ENCODE measurements at regions not wholly inside any gene's neighbourhood (a gene's known extent, or its start where the extent isn't known, plus 50 kb on each side); places are given as distances from the start of the nearest gene placed in this dataset.
"Not testable (repeated sequence)": the region's sequence is repeated elsewhere in the genome, so short reads cannot be mapped to it uniquely, and the experiment has no call there.

DNA sequence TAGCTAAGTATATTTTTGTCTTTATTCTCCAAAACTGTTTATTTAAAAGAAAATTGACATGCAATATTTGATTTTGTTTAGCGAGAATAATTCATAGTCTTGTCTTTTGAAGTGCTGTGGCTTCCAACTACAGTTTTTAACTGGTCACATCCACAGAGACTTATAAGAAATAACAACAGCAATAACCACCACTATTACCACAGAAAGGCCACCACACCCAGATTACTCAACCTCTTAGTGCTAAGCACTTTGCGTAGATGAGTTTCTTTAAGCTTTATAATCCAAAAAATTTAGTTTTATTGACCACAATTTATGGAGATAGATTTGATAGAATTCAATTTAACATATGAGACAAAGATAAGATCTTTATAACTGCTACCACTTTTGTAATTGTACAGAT is 468.4 kb upstream of the UBE2E2 start:
- H3K4me3 ChIP-seq (ENCODE audit: low read length) = no peak overlapping the region
- DNase-seq (ENCODE audit: low read depth, low spot score) = no peak

GRCh38 chr3:22735373-22735772 is 467.8 kb upstream of the UBE2E2 start:
- H3K4me3 ChIP-seq (ENCODE audit: low read length) = no peak overlapping the region
- DNase-seq (ENCODE audit: low read depth, low spot score) = no peak

GRCh38 chr3:22743386-22743785 is 459.7 kb upstream of the UBE2E2 start:
- not testable (repeated sequence) for H3K4me3 ChIP-seq (ENCODE audit: low read length); DNase-seq (ENCODE audit: low read depth, low spot score)

- no peak for DNase-seq (ENCODE audit: low read depth, low spot score)
- H3K4me3 ChIP-seq (ENCODE audit: low read length) = no peak overlapping the region
These were observed 457.8 kb upstream of the UBE2E2 start for GRCh38 chr3:22745321-22745720.

GRCh38 chr3:22746221-22746620 is 456.9 kb upstream of the UBE2E2 start:
- DNase-seq (ENCODE audit: low read depth, low spot score) = no peak
- H3K4me3 ChIP-seq (ENCODE audit: low read length) = no peak overlapping the region

DNA sequence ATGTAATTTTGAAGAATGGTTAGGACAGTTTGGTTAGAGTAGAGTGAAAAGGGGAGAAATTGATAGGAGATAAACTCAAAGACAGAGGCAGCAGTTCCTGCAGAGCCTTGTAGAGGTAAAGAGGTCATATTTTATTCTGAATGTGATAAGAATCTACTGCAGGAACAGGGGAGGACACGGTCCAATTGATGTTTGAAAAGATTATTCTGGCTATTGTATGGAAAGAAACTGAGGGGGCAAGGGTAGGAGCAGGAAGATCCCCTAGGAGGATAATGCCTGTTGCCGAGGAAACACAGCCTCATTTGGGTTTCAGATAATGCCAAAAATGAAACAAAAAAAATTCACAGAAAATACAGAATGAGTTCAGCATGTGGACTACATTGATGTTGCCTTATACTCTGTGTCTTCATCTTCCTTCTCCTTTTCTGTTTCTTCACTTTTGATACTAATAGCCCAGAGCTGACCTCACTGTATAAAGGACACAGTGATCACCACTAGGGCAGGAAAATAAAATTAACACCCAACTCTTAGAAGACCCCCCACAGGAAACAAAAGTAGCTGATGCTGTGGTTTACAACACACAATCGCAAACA is 454.6 kb upstream of the UBE2E2 start:
- no peak overlapping the region for H3K4me3 ChIP-seq (ENCODE audit: low read length)
- DNase-seq (ENCODE audit: low read depth, low spot score) = no peak

- no peak overlapping the region for H3K4me3 ChIP-seq (ENCODE audit: low read length)
- DNase-seq (ENCODE audit: low read depth, low spot score) = no peak
These were observed 443.4 kb upstream of the UBE2E2 start for GRCh38 chr3:22759636-22760310.

- no peak for DNase-seq (ENCODE audit: low read depth, low spot score)
- no peak overlapping the region for H3K4me3 ChIP-seq (ENCODE audit: low read length)
These were observed 437.4 kb upstream of the UBE2E2 start for GRCh38 chr3:22765679-22766078.

DNA sequence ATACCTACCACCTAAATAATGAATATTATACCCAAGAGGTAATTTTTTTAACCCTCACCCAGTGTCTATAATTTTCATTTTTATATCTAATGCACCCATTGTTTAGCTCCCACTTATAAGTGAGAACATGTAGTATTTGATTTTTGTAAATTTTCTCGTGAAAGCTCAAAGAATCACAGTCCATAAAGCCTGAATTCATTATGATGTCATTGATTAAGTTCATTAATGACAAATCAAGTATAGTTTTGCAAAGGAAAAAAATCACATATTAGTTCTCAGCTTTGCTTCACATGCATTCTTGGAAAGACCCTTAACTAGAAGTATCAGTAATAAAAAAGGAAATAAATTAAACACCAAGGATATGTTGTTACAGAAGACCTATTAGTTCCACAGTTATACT is 425.3 kb upstream of the UBE2E2 start:
- H3K4me3 ChIP-seq (ENCODE audit: low read length) = no peak overlapping the region
- DNase-seq (ENCODE audit: low read depth, low spot score) = no peak

DNA sequence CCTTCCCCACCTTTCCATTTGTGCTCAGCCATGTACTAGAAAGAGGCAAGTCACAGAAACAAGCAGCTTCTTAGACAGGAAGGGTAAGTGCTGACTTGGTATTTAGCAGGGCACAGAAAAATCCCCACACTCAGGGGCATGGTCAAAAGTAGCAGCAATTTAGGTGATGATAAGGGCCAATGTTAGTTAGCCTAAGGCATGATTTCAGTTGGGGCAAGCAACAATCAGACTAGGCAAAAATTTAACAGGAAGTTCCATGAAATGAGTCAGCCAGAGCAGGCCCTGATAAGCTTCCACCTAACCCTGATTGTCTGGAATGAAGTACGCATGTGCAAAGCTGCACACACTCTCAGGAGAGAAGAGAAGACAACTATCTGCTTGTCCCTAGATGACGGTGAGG is 423.4 kb upstream of the UBE2E2 start:
- no peak for DNase-seq (ENCODE audit: low read depth, low spot score)
- no peak overlapping the region for H3K4me3 ChIP-seq (ENCODE audit: low read length)

GRCh38 chr3:22792533-22792932 is 410.6 kb upstream of the UBE2E2 start:
- DNase-seq (ENCODE audit: low read depth, low spot score) = no peak
- H3K4me3 ChIP-seq (ENCODE audit: low read length) = no peak overlapping the region

DNA sequence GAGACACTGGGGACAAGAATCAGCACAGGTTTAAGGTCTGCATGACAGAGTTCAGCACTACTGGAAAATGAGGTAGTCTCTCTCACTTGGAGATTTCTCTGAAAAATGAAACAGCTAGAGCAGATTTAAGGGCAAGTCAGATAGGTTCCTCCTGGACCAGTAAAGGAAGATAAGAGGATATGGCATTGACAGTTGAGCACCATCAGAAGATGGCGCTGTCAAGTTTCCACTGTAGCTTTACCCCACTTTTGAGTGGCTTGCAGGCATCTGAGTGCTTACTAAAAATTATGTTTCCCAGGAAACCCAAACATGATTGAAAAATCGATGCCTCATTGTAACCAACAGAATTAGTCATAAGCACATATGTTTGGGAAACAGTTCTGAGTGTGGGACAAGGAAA is 407.2 kb upstream of the UBE2E2 start:
- no peak for DNase-seq (ENCODE audit: low read depth, low spot score)
- H3K4me3 ChIP-seq (ENCODE audit: low read length) = no peak overlapping the region

DNA sequence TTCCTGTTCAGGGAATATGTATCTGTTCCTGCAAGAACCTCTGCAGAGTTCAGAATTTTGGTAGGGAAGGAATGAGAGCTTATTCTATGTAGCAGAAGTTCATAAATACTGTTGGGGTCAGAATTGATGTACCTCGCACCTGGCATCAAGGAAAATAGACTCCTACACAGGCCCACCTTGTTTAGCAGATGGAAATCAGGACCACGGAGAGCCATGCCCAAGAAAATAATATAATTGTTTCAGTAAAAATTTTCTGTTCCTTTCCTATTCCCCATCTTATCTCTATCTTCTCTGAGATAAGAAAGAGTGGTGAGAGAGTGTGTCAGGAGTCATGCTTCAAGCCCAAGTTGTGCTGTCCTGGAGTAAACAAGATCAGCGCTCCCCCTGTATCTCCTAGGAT is 404.7 kb upstream of the UBE2E2 start:
- no peak overlapping the region for H3K4me3 ChIP-seq (ENCODE audit: low read length)
- DNase-seq (ENCODE audit: low read depth, low spot score) = no peak

GRCh38 chr3:22819209-22819608 is 383.9 kb upstream of the UBE2E2 start:
- no peak overlapping the region for H3K4me3 ChIP-seq (ENCODE audit: low read length)
- DNase-seq (ENCODE audit: low read depth, low spot score) = no peak

DNA sequence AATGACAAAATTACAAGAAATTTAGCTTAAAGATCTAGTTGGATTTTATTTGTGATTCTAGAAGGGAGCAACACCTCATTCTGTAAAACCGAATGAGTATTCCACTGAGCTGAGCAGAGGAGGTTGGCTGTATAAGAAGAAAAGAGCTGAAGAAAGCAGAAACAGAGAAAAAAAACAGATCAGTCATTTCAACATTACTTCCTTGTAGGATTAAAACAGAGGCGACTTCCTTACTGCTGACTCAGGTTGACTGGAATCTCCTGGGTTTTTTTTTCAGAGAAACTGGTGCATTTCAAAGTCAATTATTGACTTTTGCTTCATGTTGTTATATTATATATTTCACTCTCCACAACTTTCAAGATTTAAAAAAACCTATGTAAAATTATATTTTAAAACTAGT is 368.1 kb upstream of the UBE2E2 start:
- DNase-seq (ENCODE audit: low read depth, low spot score) = no peak
- no peak overlapping the region for H3K4me3 ChIP-seq (ENCODE audit: low read length)

- peak; percentile 5 for DNase-seq (ENCODE audit: low read depth, low spot score)
- H3K4me3 ChIP-seq (ENCODE audit: low read length) = no peak overlapping the region
These were observed 367.0 kb upstream of the UBE2E2 start for GRCh38 chr3:22836131-22836530.

GRCh38 chr3:22843854-22844253 is 359.3 kb upstream of the UBE2E2 start:
- H3K4me3 ChIP-seq (ENCODE audit: low read length) = no peak overlapping the region
- DNase-seq (ENCODE audit: low read depth, low spot score) = no peak

DNA sequence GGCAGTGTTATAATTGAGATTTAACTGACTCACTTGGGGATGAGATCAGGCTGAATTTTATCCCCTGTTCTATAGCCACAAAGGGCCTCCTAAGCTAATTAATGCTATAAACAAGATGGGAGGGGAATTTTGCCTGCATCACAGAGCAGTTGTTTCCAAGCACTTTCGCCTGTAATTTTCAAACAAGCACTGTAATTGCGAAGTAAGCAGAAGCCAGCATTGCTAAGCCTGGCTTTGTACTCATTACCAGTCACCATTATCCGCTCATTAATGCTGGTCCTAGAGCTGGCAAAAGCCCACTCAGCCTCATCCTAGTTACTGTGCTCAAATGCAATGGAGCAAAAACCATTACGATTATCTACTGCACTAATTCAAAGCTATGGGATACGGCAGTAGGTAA is 356.6 kb upstream of the UBE2E2 start:
- no peak for DNase-seq (ENCODE audit: low read depth, low spot score)

GRCh38 chr3:22849583-22849982 is 353.5 kb upstream of the UBE2E2 start:
- DNase-seq (ENCODE audit: low read depth, low spot score); H3K4me3 ChIP-seq (ENCODE audit: low read length): not testable (repeated sequence)

More for the DNA sequence above, 356.6 kb upstream of the UBE2E2 start:
- H3K4me3 ChIP-seq (ENCODE audit: low read length) = no peak overlapping the region

GRCh38 chr3:22856811-22857210 is 346.3 kb upstream of the UBE2E2 start:
- DNase-seq (ENCODE audit: low read depth, low spot score) = no peak

GRCh38 chr3:22858486-22858885 is 344.6 kb upstream of the UBE2E2 start:
- no peak for DNase-seq (ENCODE audit: low read depth, low spot score)
- H3K4me3 ChIP-seq (ENCODE audit: low read length) = no peak overlapping the region

More at GRCh38 chr3:22856811-22857210, 346.3 kb upstream of the UBE2E2 start:
- no peak overlapping the region for H3K4me3 ChIP-seq (ENCODE audit: low read length)

Data from Jurkat, Clone E6-1 (cell line).